Activated T-helper 1 cell treated with anti-CD3 and anti-CD28 coated beads, Interleukin-12 subunit alpha, Interleukin-12 subunit beta, Interleukin-2, Interleukin-4 antibody, amounts not matched to agents 30 ng/mL and 10 ng/mL and 1 ng/mL, durations not matched to agents 14 hours and 24 hours and 36 hours (primary cell): ENCODE measurements at regions not wholly inside any gene's neighbourhood (a gene's known extent, or its start where the extent isn't known, plus 50 kb on each side); places are given as distances from the start of the nearest gene placed in this dataset.

Experiments
- DNase-seq: peaks from one replicate; pipeline ENCODE4 v3.0.0; 2021; ENCODE audit warnings: low spot score
- H3K27ac Mint-ChIP-seq: one replicate; pipeline ENCODE4 v1.8.0; 2021; ENCODE audit warnings: mild to moderate bottlenecking, mixed read lengths
- H3K27me3 Mint-ChIP-seq: one replicate; pipeline ENCODE4 v1.8.0; 2022; ENCODE audit warnings: mild to moderate bottlenecking, moderate library complexity, mixed read lengths; ENCODE audit not compliant: insufficient read depth
- H3K36me3 Mint-ChIP-seq: one replicate; pipeline ENCODE4 v1.8.0; 2021; ENCODE audit warnings: low read depth, mixed read lengths
- H3K4me1 Mint-ChIP-seq: one replicate; pipeline ENCODE4 v1.8.0; 2021; ENCODE audit warnings: low read depth, mixed read lengths
- H3K4me3 Mint-ChIP-seq: one replicate; pipeline ENCODE4 v1.8.0; 2021; ENCODE audit warnings: mild to moderate bottlenecking, moderate library complexity, mixed read lengths
- H3K9me3 Mint-ChIP-seq: one replicate; pipeline ENCODE4 v1.8.0; 2021; ENCODE audit warnings: mixed read lengths
- intact Hi-C: fragments of 100-400 bp; cut with micrococcal nuclease; formaldehyde crosslinking; loops from one replicate; pipeline ENCODE4 v1.15.1; 2024

DNA sequence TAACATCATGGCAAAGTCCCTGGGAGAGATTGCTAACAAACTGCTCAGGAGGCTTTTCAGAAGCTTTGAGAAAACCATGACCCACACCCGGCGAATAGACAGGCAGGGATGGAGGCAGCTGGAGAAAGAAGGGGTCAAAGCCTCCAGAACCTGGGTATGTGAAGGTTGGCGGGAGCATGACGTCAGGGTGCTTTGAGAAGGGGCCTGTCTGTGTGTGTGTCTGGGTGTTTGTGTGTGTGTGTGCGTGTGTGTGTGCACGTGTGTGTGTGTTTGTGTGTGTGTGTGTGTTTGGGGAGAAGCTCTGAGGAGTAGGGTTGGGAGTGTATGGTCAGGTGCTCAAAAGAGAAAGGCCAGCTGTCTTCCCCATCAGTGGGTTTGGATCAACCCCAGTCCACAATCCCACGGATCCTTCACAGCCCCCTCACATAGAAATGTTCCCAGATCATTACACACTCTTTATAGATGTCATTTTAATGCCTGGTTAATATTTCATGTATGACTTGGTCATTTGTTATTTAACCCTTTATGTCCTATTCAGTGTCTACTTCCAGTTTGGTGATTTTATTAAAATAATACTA is 254.1 kb upstream of the SMIM21 start:
- Mint-ChIP-seq H3K9me3 (no peaks in the 10 kb centered on the region), H3K27ac (no peak overlapping the region), H3K36me3 (no peaks in the 10 kb centered on the region), H3K4me1 (no peaks in the 10 kb centered on the region), H3K4me3 (no peak overlapping the region), H3K27me3 (peaks cover 4% of the 10 kb centered on the region)
- intact Hi-C loops, result no loop called here
- DNase-seq, result no peak

DNA sequence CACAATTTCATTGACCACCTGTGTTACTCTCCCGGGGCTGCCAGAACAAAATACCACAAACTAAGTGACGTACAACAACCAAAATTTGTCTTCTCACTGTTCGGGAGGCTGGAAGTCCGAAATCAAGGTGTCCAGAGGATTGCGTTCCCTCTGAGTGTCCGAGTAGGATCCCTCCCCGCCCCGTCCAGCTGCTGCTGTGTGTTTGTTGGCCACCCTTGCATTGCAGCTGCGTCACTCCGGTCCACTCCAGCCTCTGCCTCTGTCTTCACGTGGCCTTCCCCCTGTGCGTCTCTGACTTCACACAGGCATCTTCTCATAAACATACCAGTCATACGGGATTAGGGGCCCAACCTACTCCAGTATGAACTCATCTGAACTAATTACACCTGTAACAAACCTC is 251.8 kb upstream of the SMIM21 start:
- intact Hi-C loops, result no loop called here
- Mint-ChIP-seq H3K4me1 (no peaks in the 10 kb centered on the region), H3K4me3 (no peak overlapping the region), H3K27ac (no peak overlapping the region), H3K9me3 (no peaks in the 10 kb centered on the region), H3K36me3 (no peaks in the 10 kb centered on the region), H3K27me3 (peaks cover 2% of the 10 kb centered on the region)
- no peak for DNase-seq

DNA sequence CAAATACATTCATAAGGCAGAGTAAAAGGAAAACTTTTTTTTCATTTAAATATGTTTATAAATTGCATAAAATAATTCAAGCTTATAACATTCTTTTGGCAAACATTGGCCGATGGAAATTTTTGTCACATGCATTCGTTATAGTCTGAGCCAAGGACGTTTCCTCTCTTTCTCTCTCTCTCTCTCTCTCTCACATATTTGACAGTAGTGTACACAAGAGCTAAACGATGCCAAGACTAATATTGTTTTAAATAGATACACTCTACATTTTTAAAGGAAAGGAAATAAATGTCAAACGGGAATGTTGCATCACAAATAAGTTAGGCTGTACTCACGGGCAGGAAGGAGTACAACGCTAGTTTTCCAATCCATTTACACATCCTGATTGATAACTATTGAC is 251.1 kb upstream of the SMIM21 start:
- Mint-ChIP-seq H3K4me1 (no peaks in the 10 kb centered on the region), H3K27ac (no peak overlapping the region), H3K9me3 (no peaks in the 10 kb centered on the region), H3K4me3 (no peak overlapping the region), H3K36me3 (no peaks in the 10 kb centered on the region), H3K27me3 (peaks cover 2% of the 10 kb centered on the region)
- intact Hi-C loops, result no loop called here
- no peak for DNase-seq

DNA sequence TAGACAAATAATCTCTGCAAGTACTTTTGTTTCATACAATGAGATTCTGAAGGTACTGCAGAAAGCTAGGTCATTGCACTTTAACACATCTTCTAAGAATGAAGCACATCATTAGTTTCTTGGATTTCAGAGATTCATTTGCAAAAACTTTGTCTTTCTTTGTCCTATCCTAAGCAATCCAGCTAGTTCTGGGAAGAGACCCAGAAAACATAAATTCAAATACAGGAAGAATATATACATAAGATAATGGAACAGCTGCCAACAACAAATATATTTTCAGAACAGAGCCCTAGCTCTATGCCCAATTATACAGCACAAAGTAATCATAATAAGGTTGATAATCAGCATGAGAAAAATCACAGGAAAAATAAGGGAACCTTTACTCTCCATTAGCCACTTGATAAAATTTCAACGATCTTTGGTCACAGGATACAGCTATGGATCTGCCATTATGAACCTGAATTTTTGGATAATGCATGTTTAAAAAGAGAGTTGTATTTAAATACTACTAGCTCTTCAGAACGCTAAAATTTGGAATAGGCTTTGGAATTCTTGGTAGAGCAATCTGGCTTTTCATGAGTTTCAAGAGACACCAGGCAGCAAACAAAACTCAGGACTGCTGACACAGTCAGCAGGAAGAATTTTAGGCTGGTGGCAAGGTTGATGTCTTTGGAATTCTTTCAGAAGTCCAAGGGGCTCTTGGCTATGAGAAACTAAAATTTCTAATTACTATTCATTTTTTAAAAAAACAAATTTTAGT is 250.4 kb upstream of the SMIM21 start:
- H3K4me1 Mint-ChIP-seq, result no peaks in the 10 kb centered on the region
- H3K9me3 Mint-ChIP-seq, result no peaks in the 10 kb centered on the region
- intact Hi-C loops, result no loop called here
- no peak overlapping the region for H3K27ac Mint-ChIP-seq
- H3K27me3 Mint-ChIP-seq, result peaks cover 2% of the 10 kb centered on the region
- no peaks in the 10 kb centered on the region for H3K36me3 Mint-ChIP-seq
- no peak overlapping the region for H3K4me3 Mint-ChIP-seq
- DNase-seq, result no peak

DNA sequence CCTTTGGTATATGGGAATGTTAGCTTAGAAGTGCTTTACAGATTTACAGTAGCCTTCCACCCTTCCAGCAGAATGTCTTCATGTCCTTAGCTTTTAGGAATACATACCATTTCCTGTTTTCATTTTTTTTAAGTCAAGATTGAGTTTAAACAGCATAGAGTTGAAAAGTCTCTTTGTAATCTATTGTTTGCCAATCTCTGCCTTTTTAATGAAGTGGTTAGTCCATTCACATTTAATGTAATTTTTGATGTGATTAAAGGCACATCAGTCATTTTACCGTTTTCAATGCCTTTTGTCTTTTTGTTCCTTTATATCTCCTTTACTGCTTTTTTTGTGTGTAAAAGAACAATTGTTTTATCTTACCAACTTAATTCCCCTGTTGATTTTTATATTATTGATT is 233.4 kb upstream of the SMIM21 start:
- Mint-ChIP-seq H3K4me1 (no peaks in the 10 kb centered on the region), H3K27ac (no peak overlapping the region), H3K4me3 (no peak overlapping the region), H3K9me3 (no peaks in the 10 kb centered on the region), H3K27me3 (no peaks in the 10 kb centered on the region), H3K36me3 (no peaks in the 10 kb centered on the region)
- no peak for DNase-seq
- intact Hi-C loops, result loop anchor here (10.0 kb wide), 1 partner anchor 64 kb away; no protein-coding TSS in a partner anchor

DNA sequence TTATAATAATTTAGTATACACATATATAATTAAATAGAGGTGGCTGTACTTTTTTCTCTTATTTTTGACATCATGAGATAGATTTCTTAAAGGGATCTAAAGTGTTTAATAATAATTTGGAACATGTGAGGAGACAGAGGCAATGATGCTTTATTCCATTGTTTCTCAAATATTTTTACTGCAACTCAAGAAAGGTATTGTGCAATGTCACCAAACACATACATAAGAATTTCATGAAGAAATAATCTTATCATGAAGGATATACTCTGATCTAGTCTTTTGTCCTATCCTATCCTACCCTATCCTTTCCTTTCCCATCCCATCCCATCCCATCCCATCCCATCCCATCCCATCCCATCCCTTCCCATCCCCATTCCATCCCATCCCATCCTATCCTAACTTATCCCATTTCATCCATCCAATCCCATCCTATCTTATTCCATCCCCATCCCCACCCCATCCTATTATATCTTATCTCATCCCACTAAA is 232.1 kb upstream of the SMIM21 start:
- no peak for DNase-seq
- H3K27ac Mint-ChIP-seq, result no peak overlapping the region
- no peak overlapping the region for H3K4me3 Mint-ChIP-seq
- H3K4me1 Mint-ChIP-seq, result no peaks in the 10 kb centered on the region
- intact Hi-C loops, result loop anchor here (10.0 kb wide), 1 partner anchor 65 kb away; no protein-coding TSS in a partner anchor
- no peaks in the 10 kb centered on the region for H3K36me3 Mint-ChIP-seq
- no peaks in the 10 kb centered on the region for H3K9me3 Mint-ChIP-seq
- no peaks in the 10 kb centered on the region for H3K27me3 Mint-ChIP-seq

DNA sequence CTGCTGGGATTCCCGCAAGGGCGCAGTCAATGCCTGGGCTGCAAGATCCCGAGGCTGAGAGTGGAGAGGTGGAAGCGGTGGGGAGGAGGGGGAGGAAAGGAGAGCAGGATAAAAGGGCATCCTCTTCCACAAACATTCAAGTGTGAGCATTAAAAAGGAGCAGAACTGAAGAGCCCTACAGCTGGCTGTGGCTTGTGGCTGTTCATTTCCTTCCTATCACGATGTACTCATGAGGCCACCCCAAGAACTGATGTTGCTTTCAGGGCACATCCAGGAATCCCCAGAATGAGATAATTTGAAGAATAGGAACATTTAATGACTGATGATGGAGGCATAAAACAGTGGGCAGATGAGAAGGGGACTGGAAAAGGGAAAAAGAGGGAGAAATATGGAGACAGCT is 230.8 kb upstream of the SMIM21 start:
- H3K27me3 Mint-ChIP-seq, result no peaks in the 10 kb centered on the region
- intact Hi-C loops, result no loop called here
- no peak overlapping the region for H3K27ac Mint-ChIP-seq
- no peak overlapping the region for H3K4me3 Mint-ChIP-seq
- no peaks in the 10 kb centered on the region for H3K9me3 Mint-ChIP-seq
- no peaks in the 10 kb centered on the region for H3K4me1 Mint-ChIP-seq
- DNase-seq, result no peak
- no peaks in the 10 kb centered on the region for H3K36me3 Mint-ChIP-seq

DNA sequence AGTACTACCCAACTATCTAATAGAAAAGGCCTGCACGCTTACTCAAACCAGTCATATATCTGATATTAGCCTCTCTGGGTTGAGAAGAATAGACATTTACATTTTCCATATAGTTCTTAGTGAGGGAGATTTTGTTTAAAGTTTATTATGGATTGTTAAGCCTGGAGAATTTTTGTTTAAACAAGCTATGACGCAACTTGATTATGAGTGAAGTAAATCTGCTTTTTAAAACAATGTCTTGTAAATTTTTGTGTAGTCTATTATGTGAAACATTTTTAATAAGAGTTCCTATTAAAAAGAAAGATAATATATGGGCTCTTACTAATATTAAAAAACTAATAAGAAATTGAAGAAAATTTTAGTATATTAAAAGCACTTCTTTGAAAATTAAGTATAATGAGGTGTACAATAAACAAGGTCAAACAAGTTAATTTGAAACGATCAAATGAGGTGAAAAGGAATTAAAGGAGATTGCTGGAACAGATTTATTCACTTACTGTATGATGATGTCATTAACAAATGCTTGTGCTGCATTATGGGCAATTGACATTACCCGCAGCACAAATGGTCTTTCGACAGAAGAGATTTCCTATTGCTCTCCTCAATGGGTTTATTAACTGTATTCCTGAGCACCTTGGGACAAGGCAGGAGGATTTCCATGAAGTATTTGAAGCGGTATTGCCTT is 229.2 kb upstream of the SMIM21 start:
- H3K36me3 Mint-ChIP-seq, result no peaks in the 10 kb centered on the region
- no peaks in the 10 kb centered on the region for H3K27me3 Mint-ChIP-seq
- intact Hi-C loops, result no loop called here
- H3K9me3 Mint-ChIP-seq, result no peaks in the 10 kb centered on the region
- no peak for DNase-seq
- no peaks in the 10 kb centered on the region for H3K4me1 Mint-ChIP-seq
- no peak overlapping the region for H3K4me3 Mint-ChIP-seq
- no peak overlapping the region for H3K27ac Mint-ChIP-seq

DNA sequence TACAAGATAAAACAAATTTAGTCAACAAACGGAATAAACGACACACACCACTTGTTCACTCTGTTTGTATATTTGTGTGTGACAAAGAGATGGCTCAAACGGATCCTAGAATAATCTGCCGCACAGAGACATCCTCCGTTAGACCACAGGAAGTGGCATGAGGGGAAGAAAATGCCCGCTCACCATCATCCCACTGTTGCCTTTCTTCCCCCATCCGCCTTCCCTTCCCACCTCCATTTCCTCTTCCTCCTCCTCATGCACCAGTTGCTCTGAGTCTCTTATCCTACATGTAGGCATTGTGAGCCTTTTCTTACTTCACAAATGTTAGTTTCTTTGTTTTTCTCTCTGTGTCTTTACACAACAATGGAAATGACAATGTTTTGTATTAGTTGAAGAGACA is 228.5 kb upstream of the SMIM21 start:
- Mint-ChIP-seq H3K4me1 (no peaks in the 10 kb centered on the region), H3K4me3 (no peak overlapping the region), H3K36me3 (no peaks in the 10 kb centered on the region), H3K27me3 (no peaks in the 10 kb centered on the region), H3K9me3 (no peaks in the 10 kb centered on the region), H3K27ac (no peak overlapping the region)
- DNase-seq, result no peak
- intact Hi-C loops, result no loop called here

DNA sequence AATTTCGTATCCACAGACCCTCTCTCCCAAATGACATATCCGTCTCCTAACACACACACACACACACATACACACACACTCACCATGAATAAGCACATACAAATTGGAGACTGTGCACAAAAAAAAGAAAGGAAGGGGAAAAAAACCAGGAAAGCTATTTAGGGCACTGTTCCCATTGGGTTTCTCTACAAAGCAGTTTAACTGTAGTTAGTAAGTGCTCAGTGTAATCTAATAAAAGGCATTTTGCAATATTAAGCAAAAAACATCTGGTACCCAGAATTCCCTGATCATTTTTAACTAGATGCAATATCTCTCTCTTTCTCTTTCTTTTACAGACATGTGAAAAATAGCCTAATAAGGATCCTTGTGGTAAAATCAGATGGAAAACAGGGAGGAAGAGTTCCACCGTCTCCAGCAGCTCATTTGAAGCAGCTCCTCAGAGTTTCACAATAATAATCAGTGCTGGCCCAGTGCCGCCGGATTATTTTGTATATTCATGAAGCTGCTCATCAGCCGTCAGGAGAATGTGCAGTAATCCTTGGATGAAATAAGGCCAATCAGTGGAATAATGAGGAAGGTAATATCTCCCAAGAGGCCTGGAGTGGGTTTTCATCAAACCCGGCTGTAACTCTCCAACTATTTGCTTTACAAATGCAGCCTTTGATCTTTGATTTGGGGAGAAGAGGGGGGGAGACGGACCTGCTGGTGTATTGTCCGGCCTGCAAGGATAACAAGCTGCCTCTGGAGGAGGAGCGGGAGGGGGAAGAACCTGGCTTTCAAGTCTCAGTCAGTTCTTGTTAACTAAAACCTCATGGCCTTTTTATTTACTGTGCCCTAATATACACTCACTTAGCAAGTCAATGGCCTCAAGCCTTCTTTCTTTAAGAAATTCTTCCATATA is 227.6 kb upstream of the SMIM21 start:
- H3K4me1 Mint-ChIP-seq, result no peaks in the 10 kb centered on the region
- H3K27ac Mint-ChIP-seq, result no peak overlapping the region
- intact Hi-C loops, result no loop called here
- peaks cover 2% of the 10 kb centered on the region for H3K27me3 Mint-ChIP-seq
- no peak for DNase-seq
- no peaks in the 10 kb centered on the region for H3K9me3 Mint-ChIP-seq
- H3K36me3 Mint-ChIP-seq, result no peaks in the 10 kb centered on the region
- no peak overlapping the region for H3K4me3 Mint-ChIP-seq

DNA sequence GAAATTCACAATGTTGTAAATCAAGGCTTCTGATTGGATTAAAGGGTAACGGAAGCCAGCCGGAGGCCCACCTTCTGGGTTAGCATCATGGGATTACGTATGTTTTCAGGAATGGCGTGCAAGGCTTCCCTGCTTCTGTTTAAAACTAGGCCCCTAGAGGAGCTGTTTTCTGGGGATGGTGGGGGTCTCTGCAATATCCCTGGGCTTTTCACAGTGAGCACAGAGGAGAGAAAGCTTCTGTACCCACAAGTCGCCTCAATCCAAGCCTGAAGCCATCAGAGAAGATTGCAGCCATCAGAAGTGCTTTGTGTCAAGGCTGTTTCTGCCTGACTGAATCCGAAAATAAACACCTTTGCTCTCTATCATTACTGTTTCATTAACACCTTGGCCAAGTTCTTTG is 226.9 kb upstream of the SMIM21 start:
- H3K36me3 Mint-ChIP-seq, result no peaks in the 10 kb centered on the region
- intact Hi-C loops, result no loop called here
- H3K4me1 Mint-ChIP-seq, result no peaks in the 10 kb centered on the region
- H3K9me3 Mint-ChIP-seq, result no peaks in the 10 kb centered on the region
- H3K27me3 Mint-ChIP-seq, result peaks cover 2% of the 10 kb centered on the region
- H3K4me3 Mint-ChIP-seq, result no peak overlapping the region
- no peak for DNase-seq
- no peak overlapping the region for H3K27ac Mint-ChIP-seq

DNA sequence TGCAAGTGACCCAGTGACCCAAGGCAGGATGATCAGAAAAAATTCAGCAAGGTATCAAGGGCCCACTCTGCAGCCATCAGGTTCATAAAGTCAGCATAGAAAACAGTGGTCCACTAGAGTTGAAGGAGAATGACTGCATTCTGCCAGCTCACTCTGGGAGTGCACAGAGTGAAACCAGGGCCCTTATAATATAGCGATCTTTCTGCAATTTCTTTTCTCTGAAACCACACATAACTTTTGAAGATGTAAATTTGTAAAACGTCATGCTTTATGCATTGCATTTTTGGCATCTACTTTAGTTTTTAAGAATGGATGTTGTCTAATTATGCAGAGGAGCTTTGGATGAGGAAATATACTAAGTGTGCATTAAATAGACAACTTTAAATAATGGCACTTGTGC is 225.0 kb upstream of the SMIM21 start:
- no peaks in the 10 kb centered on the region for H3K9me3 Mint-ChIP-seq

More for the DNA sequence above, 225.0 kb upstream of the SMIM21 start:
- Mint-ChIP-seq H3K27me3 (peaks cover 2% of the 10 kb centered on the region), H3K4me3 (no peak overlapping the region), H3K4me1 (no peaks in the 10 kb centered on the region), H3K27ac (no peak overlapping the region), H3K36me3 (no peaks in the 10 kb centered on the region)
- DNase-seq, result no peak
- intact Hi-C loops, result no loop called here
